ENCODE measurements at regions not wholly inside any gene's neighbourhood (a gene's known extent, or its start where the extent isn't known, plus 50 kb on each side); places are given as distances from the start of the nearest gene placed in this dataset.
A peak's percentile ranks its signal among the peaks of the same experiment; 100 is the strongest.
"Not testable (repeated sequence)": the region's sequence is repeated elsewhere in the genome, so short reads cannot be mapped to it uniquely, and the experiment has no call there.

DNA sequence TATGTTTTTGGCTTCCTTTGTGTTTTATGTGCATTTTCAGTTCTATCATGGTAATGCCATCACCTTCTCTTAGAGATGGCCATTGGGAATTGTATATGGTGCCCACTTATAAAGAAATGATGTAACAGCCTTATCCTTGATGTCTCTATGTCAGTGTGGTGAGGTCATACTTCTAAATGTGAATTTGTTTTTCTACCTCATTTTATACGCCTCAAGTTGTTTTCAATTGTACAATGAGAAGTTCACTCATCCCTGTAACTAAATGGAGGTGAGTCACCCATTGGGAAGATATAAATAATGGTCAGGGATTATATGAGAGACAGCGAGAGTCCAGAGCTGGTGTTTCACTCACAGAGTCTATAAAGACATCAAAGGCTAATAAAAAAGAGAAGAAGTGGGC is 402.4 kb downstream of the AGTPBP1 start:
- TF ChIP-seq ZFX (IDR thresholded peaks at IDR 0.05; ENCODE audit: borderline replicate concordance) = no peak
- TF ChIP-seq, protein P1, sequence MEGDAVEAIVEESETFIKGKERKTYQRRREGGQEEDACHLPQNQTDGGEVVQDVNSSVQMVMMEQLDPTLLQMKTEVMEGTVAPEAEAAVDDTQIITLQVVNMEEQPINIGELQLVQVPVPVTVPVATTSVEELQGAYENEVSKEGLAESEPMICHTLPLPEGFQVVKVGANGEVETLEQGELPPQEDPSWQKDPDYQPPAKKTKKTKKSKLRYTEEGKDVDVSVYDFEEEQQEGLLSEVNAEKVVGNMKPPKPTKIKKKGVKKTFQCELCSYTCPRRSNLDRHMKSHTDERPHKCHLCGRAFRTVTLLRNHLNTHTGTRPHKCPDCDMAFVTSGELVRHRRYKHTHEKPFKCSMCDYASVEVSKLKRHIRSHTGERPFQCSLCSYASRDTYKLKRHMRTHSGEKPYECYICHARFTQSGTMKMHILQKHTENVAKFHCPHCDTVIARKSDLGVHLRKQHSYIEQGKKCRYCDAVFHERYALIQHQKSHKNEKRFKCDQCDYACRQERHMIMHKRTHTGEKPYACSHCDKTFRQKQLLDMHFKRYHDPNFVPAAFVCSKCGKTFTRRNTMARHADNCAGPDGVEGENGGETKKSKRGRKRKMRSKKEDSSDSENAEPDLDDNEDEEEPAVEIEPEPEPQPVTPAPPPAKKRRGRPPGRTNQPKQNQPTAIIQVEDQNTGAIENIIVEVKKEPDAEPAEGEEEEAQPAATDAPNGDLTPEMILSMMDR (IDR thresholded peaks at IDR 0.05) = no peak
- H3K27ac ChIP-seq = no peak overlapping the region

DNA sequence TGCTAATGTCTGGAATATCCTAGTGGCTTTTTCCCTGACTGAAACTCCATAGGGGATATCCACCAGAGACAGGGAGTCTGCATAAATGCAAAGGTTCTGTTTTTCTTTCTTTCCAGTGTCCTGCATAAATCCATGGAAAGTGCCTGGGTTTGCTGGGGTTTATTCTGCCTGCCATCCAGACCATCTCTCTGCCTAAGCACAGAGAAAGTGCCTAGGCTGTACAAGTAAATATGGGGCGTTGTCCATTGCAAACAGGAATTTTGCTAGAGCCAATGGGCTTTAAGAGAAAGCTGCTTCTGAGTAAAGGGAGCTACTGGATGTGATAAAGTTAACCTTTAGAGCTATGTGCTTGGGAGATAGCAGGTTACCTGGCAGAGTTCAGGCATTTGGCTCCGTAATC is 407.5 kb downstream of the AGTPBP1 start:
- H3K27ac ChIP-seq = no peak overlapping the region

DNA sequence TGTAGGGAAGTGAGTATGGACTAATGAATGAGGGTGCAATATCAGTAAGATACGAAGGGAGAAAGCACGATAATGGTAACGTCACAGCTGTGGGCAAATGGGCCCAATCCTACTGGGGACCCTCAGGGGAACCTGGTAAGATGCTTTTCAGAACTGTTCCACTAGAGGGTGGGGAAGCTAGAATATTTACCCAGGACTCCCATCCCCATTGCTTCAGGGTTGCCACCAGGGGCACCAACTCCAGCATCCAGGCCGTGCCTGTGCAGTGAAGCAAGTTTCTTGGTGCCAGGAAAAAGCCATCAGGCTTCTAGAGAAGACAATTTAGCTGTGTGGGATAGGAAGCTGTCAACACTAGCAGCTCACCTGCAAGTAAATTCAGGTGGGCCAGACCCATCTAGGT is 409.3 kb downstream of the AGTPBP1 start:
- TF ChIP-seq ZFX (IDR thresholded peaks at IDR 0.05; ENCODE audit: borderline replicate concordance) = no peak
- TF ChIP-seq, protein P1 (IDR thresholded peaks at IDR 0.05) = 0 out of 2 replicates have a peak, but pooled peaks have one; percentile 6
- no peak overlapping the region for H3K27ac ChIP-seq

More for the DNA sequence above, 407.5 kb downstream of the AGTPBP1 start:
- no peak for TF ChIP-seq ZFX (IDR thresholded peaks at IDR 0.05; ENCODE audit: borderline replicate concordance)
- TF ChIP-seq, protein P1 (IDR thresholded peaks at IDR 0.05) = no peak

DNA sequence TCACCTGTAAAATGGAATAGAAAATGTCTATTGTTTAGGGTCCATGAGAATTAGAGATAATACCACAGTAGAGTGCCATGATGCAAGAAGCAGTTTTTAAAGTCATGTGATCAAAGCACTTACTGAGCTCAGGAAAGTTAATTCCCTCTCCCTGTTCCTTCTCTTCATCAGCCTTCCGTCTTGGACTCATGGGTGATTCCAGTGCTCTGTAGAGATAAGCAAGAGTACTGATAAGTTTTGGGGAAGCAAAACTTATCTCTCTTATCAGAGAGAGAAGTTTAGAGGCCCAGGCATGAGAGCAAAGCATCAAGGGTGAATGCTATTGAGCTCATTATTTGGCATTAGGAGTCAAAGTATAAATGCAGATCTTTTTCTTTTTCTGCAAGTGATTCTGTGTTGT is 410.1 kb downstream of the AGTPBP1 start:
- TF ChIP-seq, protein P1 (IDR thresholded peaks at IDR 0.05) = no peak
- TF ChIP-seq ZFX (IDR thresholded peaks at IDR 0.05; ENCODE audit: borderline replicate concordance) = no peak
- no peak overlapping the region for H3K27ac ChIP-seq

DNA sequence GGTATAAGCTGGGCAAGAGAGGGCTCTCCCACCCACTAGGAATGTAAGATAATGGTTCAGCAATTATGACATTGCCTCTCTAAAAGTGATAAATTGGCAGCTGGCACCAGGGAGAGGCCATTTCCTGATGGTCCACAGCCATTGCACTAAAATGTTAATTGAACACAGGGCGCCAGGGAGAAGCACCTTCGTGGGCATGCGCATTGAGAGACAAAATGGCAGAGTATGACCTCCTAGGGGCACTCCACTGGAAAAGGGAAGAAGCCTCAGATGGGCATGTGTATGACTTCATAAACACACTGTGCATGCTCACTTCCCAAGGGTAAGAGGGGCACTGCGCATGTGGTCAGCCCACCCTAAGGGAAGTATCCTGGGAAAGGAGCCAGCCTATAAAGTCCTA is 419.2 kb downstream of the AGTPBP1 start:
- TF ChIP-seq, protein P1 (IDR thresholded peaks at IDR 0.05) = no peak
- no peak for TF ChIP-seq ZFX (IDR thresholded peaks at IDR 0.05; ENCODE audit: borderline replicate concordance)
- no peak overlapping the region for H3K27ac ChIP-seq

DNA sequence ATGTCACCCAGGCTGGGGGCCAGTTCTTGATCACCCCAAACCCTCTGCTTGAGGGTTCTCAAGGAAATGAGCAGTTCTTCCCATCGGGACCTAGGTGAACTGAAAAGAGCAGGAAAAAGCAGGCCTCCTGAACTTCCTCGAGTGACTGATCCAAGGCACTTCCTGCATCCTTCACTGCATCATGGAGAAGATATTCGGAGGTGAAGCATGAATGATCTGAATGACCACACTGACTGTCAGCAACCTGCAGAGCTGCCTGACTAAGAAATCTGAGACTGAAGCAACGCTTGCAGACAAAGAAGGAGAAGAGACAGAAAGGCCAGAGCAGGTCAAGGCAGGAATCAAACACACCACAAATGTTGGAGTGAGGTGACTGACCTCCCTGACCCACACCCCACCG is 420.2 kb downstream of the AGTPBP1 start:
- TF ChIP-seq, protein P1 (IDR thresholded peaks at IDR 0.05) = no peak
- no peak for TF ChIP-seq ZFX (IDR thresholded peaks at IDR 0.05; ENCODE audit: borderline replicate concordance)

DNA sequence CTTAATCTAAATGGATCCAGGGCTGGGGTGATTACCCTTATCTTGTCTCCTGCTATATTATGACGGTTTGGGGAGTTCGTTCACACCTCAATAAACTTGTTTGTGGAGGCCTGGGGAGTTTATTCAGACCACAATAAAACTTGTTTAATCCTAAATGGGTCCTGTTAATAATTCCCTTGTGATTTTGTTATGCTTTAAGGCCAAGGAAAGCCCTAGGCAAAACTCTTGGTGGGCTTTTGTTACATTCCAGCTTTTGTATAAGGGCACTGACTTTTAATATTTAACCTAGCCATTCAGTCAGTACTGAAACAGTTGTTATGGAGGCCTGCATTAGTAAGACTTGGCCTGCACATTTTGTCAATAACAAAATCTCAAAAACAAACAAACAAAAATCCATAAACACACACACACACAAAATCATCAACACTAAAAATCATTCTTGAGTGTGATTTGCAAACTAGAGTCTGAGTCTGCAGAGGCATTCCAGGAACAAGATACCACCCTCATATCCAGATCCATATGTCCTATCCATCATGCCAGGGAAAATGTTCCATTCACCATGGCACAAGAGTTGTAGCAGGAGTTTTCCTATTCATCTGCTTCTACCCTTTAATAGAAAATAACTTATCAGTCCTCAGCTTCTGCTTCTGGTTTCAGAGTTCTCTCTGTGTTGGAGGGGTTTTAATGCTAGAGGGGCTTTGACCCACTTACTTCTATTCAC is 421.7 kb downstream of the AGTPBP1 start:
- TF ChIP-seq, protein P1 (IDR thresholded peaks at IDR 0.05) = no peak
- TF ChIP-seq ZFX (IDR thresholded peaks at IDR 0.05; ENCODE audit: borderline replicate concordance) = no peak
- no peak overlapping the region for H3K27ac ChIP-seq

More for the DNA sequence above, 420.2 kb downstream of the AGTPBP1 start:
- H3K27ac ChIP-seq = no peak overlapping the region

DNA sequence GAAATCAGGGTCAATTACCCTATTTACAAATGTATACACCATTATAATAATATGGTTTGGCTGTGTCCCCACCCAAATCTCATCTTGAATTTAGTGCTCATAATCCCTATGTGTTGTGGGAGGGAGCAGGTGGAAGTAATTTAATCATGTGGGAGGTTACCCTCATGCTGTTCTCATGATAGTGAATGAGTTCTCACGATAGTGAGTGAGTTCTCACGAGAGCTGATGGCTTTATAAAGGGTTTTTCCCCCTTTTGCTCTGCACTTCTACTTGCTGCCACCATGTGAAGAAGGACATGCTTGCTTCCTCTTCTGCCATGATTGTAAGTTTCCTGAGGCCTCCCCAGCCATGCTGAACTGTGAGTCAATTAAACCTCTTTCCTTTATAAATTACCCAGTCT is 426.2 kb downstream of the AGTPBP1 start:
- not testable (repeated sequence) for H3K27ac ChIP-seq
